ENCODE measurements at regions not wholly inside any gene's neighbourhood (a gene's known extent, or its start where the extent isn't known, plus 50 kb on each side); places are given as distances from the start of the nearest gene placed in this dataset.

DNA sequence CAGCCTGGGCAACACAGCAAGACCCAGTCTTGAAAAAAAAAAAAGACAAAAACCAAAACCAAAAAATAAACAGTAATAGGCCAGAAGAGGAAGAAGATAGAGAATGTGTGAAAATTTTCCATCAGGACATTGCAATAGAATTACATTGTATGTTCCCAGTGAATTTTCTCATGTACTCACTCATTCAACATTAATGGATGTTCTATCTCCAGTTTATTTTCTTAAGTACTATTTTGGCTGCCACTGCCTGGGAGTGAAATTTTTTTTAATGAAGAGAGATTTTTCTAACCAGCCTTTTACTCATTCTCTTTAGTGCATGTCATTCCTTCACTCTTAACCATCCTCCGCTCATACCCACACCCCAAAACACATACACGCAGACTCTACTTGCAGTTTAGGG is 282.8 kb downstream of the ALDH8A1 start:
- H3K27ac Mint-ChIP-seq = no peak overlapping the region
- no peaks in the 10 kb centered on the region for H3K27me3 Mint-ChIP-seq
- no peaks in the 10 kb centered on the region for H3K9me3 Mint-ChIP-seq
- H3K4me3 Mint-ChIP-seq = no peak overlapping the region
- no peaks in the 10 kb centered on the region for H3K4me1 Mint-ChIP-seq (ENCODE audit: low read depth)
- DNase-seq (no peak), ATAC-seq (no peak)
- CTCF ChIA-PET = no interaction called here
- POLR2A ChIA-PET = no interaction called here
- intact Hi-C loops (cut with micrococcal nuclease) = no loop called here
- TF ChIP-seq, protein P1, sequence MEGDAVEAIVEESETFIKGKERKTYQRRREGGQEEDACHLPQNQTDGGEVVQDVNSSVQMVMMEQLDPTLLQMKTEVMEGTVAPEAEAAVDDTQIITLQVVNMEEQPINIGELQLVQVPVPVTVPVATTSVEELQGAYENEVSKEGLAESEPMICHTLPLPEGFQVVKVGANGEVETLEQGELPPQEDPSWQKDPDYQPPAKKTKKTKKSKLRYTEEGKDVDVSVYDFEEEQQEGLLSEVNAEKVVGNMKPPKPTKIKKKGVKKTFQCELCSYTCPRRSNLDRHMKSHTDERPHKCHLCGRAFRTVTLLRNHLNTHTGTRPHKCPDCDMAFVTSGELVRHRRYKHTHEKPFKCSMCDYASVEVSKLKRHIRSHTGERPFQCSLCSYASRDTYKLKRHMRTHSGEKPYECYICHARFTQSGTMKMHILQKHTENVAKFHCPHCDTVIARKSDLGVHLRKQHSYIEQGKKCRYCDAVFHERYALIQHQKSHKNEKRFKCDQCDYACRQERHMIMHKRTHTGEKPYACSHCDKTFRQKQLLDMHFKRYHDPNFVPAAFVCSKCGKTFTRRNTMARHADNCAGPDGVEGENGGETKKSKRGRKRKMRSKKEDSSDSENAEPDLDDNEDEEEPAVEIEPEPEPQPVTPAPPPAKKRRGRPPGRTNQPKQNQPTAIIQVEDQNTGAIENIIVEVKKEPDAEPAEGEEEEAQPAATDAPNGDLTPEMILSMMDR (IDR thresholded peaks at IDR 0.05) = no peak
- no peaks in the 10 kb centered on the region for H3K36me3 Mint-ChIP-seq (ENCODE audit: low read depth)

DNA sequence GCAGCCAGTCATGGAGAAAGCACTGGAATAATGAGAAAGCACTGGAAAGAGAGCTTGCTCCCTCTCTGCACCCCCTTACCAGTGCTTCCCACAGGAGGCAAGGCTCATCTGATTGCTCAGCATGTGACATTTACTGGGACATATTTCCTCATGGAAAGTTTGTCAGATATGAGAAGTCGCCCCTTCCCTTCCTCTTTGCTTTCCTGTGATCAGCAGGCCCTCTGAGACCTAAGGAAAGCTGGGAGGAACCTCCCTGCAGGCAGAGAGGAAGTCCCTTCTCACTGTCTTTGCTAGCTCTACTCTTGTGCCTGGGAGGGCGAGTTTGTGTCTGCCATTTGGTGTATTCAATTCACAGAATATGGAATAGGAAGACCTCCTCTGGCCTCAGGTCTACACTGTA is 283.8 kb downstream of the ALDH8A1 start:
- ChIA-PET POLR2A (interaction anchor here (0.7 kb wide), 1 partner anchor 16 kb away, joined by 3 read pairs; no protein-coding TSS in a partner anchor), CTCF (interaction anchor here (1.0 kb wide), 1 partner anchor 217 kb away, joined by 3 read pairs; no protein-coding TSS in a partner anchor)
- Mint-ChIP-seq H3K9me3 (no peaks in the 10 kb centered on the region), H3K4me3 (no peak overlapping the region), H3K27me3 (no peaks in the 10 kb centered on the region), H3K36me3 (ENCODE audit: low read depth) (no peaks in the 10 kb centered on the region), H3K4me1 (ENCODE audit: low read depth) (no peaks in the 10 kb centered on the region), H3K27ac (no peak overlapping the region)
- TF ChIP-seq, protein P1 (IDR thresholded peaks at IDR 0.05) = no peak
- ATAC-seq (no peak), DNase-seq (no peak)
- intact Hi-C loops (cut with micrococcal nuclease) = no loop called here

DNA sequence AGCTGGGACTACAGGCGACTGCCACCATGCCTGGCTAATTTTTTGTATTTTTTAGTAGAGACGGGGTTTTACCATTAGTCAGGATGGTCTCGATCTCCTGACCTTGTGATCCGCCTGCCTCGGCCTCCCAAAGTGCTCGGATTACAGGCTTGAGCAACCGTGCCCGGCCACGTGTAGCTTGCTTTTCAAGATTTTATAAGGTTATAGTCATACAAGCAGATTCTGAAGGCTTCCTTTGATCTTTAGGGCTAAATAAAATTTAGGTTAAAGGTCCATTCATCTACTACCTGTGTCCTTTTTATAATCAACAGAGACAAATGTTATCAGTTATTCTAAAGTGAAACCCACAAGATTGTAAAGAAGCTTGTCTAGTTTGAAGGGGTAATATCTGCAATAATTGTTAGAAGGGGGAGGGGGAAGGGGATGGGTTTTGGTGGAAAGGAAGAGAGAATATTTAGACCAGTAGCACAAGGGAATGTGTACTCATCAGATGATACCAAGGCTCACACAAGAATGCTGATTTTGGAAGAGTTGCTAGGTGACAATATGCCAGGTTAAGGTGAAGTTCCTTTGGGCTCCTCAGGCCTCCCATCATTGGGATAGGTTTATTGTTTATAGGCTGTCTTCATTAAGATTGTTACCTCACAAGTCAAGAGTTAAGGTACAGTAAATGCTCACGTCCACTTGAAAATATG is 284.7 kb downstream of the ALDH8A1 start:
- ChIA-PET CTCF (interaction anchor here (1.0 kb wide), 1 partner anchor 218 kb away, joined by 3 read pairs; no protein-coding TSS in a partner anchor), POLR2A (interaction anchor here (0.7 kb wide), 1 partner anchor 15 kb away, joined by 3 read pairs; no protein-coding TSS in a partner anchor)
- Mint-ChIP-seq H3K27me3 (no peaks in the 10 kb centered on the region), H3K36me3 (ENCODE audit: low read depth) (no peaks in the 10 kb centered on the region), H3K4me3 (no peak overlapping the region), H3K9me3 (no peaks in the 10 kb centered on the region), H3K27ac (no peak overlapping the region), H3K4me1 (ENCODE audit: low read depth) (no peaks in the 10 kb centered on the region)
- intact Hi-C loops (cut with micrococcal nuclease) = no loop called here
- ATAC-seq (no peak), DNase-seq (no peak)
- TF ChIP-seq, protein P1 (IDR thresholded peaks at IDR 0.05) = no peak

DNA sequence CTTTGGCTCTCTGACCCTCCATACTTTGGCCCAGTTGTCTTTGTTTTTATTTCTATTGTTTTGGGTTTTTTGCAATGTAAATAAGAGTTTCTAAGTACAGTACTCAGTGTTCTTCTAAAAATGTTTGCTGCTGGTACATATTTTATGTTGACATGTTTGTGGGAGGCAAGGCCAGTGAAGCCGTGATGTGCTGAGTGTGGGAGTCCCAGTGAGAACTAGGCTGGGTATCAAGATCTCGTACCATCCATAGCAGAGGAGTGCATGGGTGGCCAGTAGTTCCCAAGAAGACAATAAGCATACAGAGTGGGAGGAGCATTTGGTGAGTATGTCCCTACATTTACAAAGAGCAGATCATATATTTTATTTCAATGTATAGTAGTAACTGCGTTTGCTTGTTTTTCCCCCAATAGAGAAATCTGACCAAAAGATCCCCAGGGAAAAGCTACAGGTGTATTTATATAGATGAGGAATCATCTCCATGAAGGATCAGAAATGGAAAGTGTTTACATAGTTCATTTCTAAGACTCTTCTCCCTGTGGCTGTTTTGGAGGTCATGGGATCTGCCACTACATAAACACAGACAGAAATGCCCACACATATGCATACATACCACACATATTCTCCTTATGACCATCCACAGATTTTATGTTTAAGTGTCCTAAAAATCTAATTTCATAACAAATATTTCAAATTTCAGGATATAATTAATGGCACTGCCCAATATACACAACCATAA is 285.9 kb downstream of the ALDH8A1 start:
- no peaks in the 10 kb centered on the region for H3K36me3 Mint-ChIP-seq (ENCODE audit: low read depth)
- H3K27me3 Mint-ChIP-seq = no peaks in the 10 kb centered on the region
- no peak overlapping the region for H3K4me3 Mint-ChIP-seq
- no peak for ATAC-seq
- no peaks in the 10 kb centered on the region for H3K4me1 Mint-ChIP-seq (ENCODE audit: low read depth)
- POLR2A ChIA-PET = no interaction called here
- intact Hi-C loops (cut with micrococcal nuclease) = no loop called here
- no peak overlapping the region for H3K27ac Mint-ChIP-seq
- no peaks in the 10 kb centered on the region for H3K9me3 Mint-ChIP-seq
- CTCF ChIA-PET = no interaction called here
- no peak for DNase-seq
- TF ChIP-seq, protein P1 (IDR thresholded peaks at IDR 0.05) = no peak

DNA sequence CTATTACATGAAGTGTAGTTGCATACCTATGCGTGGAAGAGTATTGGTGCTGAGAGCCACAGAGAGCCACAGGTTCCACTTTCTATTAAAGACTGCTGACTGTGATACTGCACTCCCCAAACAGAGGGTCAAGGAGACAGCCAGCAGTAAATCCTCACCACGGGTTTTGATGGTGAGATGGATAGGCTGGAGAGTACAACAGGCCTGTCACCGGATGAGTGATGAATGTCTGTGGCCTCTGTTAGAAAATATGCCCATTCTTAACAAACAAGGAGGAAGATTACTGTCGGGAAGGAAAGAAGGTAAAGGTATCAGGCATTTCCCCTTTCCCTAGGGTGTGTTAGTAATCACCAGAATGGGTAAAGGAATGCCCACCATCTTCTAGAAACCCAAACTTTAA is 286.5 kb downstream of the ALDH8A1 start:
- Mint-ChIP-seq H3K27me3 (no peaks in the 10 kb centered on the region), H3K4me1 (ENCODE audit: low read depth) (no peaks in the 10 kb centered on the region), H3K9me3 (no peaks in the 10 kb centered on the region), H3K36me3 (ENCODE audit: low read depth) (no peaks in the 10 kb centered on the region), H3K27ac (no peak overlapping the region), H3K4me3 (no peak overlapping the region)
- TF ChIP-seq, protein P1 (IDR thresholded peaks at IDR 0.05) = no peak
- DNase-seq (no peak), ATAC-seq (no peak)
- CTCF ChIA-PET = no interaction called here
- intact Hi-C loops (cut with micrococcal nuclease) = no loop called here
- POLR2A ChIA-PET = no interaction called here
